ENCODE measurements at regions not wholly inside any gene's neighbourhood (a gene's known extent, or its start where the extent isn't known, plus 50 kb on each side); places are given as distances from the start of the nearest gene placed in this dataset.

- no peak for TF ChIP-seq CTCF (conservative IDR thresholded peaks at IDR 0.05)
- TF ChIP-seq ZFX (IDR thresholded peaks at IDR 0.05), result no peak
Observed at GRCh38 chr11:103714246-103714645, 322.2 kb upstream of the DDI1 start.
